Suprapubic skin (tissue), 3 donors: ENCODE measurements at regions not wholly inside any gene's neighbourhood (a gene's known extent, or its start where the extent isn't known, plus 50 kb on each side); places are given as distances from the start of the nearest gene placed in this dataset.

Experiments used
- EP300 ChIP-seq: sonication (generic); formaldehyde crosslinking; IDR thresholded peaks from one replicate; pipeline ENCODE4 v1.6.1; 2017; ENCODE audit warnings: antibody characterized with exemption
- POLR2A ChIP-seq, 2 donors: fragments of 450-650 bp; IDR thresholded peaks; one replicate each; pipeline ENCODE4 v1.6.1; 2017; ENCODE audit warnings: antibody characterized with exemption in 2 of 2, mild to moderate bottlenecking in 2 of 2, moderate library complexity in 2 of 2
- TF ChIP-seq, protein P1 (sequence below), 2 donors: fragments of 200-600 bp in 1 of 2; fragments of 450-650 bp in 1 of 2; sonication (generic) in 1 of 2; IDR thresholded peaks; one replicate each; pipeline ENCODE4 v1.5.1; 2016 to 2019; ENCODE audit warnings: antibody characterized with exemption in 2 of 2, mild to moderate bottlenecking in 1 of 2, moderate library complexity in 1 of 2

DNA sequence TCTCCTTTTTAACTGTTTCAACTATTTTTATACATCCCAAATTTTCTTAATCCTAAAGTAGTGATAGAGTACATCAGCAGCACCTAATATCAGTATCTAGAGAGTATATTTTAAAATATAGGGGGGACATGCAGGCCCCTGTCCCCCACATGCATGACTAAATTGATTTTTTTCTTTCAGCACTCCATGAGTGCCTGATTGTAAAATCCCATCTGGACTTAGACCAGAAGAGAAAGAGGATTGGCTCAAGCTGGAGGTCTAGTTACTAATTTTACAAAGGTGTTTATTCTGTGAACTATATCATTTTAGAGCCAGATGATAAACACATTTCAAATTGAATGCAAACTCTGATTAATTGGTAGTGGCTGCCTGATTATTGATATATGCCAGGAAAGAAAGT lies 1533.9 kb upstream of the PABPC4L start:
- TF ChIP-seq, protein P1, sequence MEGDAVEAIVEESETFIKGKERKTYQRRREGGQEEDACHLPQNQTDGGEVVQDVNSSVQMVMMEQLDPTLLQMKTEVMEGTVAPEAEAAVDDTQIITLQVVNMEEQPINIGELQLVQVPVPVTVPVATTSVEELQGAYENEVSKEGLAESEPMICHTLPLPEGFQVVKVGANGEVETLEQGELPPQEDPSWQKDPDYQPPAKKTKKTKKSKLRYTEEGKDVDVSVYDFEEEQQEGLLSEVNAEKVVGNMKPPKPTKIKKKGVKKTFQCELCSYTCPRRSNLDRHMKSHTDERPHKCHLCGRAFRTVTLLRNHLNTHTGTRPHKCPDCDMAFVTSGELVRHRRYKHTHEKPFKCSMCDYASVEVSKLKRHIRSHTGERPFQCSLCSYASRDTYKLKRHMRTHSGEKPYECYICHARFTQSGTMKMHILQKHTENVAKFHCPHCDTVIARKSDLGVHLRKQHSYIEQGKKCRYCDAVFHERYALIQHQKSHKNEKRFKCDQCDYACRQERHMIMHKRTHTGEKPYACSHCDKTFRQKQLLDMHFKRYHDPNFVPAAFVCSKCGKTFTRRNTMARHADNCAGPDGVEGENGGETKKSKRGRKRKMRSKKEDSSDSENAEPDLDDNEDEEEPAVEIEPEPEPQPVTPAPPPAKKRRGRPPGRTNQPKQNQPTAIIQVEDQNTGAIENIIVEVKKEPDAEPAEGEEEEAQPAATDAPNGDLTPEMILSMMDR (IDR thresholded peaks at IDR 0.05), result no peak
- TF ChIP-seq POLR2A (IDR thresholded peaks at IDR 0.05), result no peak
- no peak for TF ChIP-seq EP300
